AG04450 (cell line): ENCODE measurements at regions not wholly inside any gene's neighbourhood (a gene's known extent, or its start where the extent isn't known, plus 50 kb on each side); places are given as distances from the start of the nearest gene placed in this dataset.

Experiments used
- CTCF ChIA-PET: fragments of 300-600, 350-600 bp; formaldehyde crosslinking; extraction: SDS; loops from one replicate; lab custom pipeline; 2022; ENCODE audit warnings: antibody characterized with exemption, inconsistent platforms; lab: Charles Lee
- POLR2A ChIA-PET: fragments of 350-600 bp; formaldehyde crosslinking; extraction: SDS; loops from one replicate; lab custom pipeline; 2021; ENCODE audit warnings: antibody characterized with exemption, inconsistent platforms; lab: Yijun Ruan, JAX
- DNase-seq: peaks from one replicate; pipeline ENCODE4 v3.0.0-alpha.2; 2011; ENCODE audit warnings: low read depth, low spot score
- H3K27ac ChIP-seq: one replicate; pipeline ENCODE4 v1.5.1; 2012; ENCODE audit warnings: low read depth, low read length, control low read depth
- H3K27me3 ChIP-seq: one replicate; pipeline ENCODE4 v1.6.0; 2012; ENCODE audit warnings: low read length; ENCODE audit not compliant: control insufficient read depth, insufficient read depth
- H3K4me3 ChIP-seq: 2 replicates; pipeline ENCODE4 v1.5.1; 2011; ENCODE audit warnings: mild to moderate bottlenecking, low read depth, low read length, control low read depth
- H3K9me3 ChIP-seq: 2 replicates; pipeline ENCODE4 v1.5.1; 2012; ENCODE audit warnings: low read length; ENCODE audit not compliant: control insufficient read depth, insufficient read depth
- CTCF ChIP-seq: IDR thresholded peaks from 2 replicates; pipeline ENCODE4 v1.5.1; 2011; ENCODE audit warnings: low read depth, low read length, control low read depth, inconsistent platforms

GRCh38 chr7:21253740-21254687 is 173.9 kb upstream of the SP4 start:
- H3K27ac ChIP-seq = no peak overlapping the region
- ChIA-PET POLR2A (no interaction called here), CTCF (interaction anchor here (0.6 to 7.4 kb wide), 18 partner anchors 8 to 1540 kb away, joined by 3 to 57 read pairs (median 4); no protein-coding TSS in a partner anchor)
- H3K4me3 ChIP-seq = no peak overlapping the region
- H3K9me3 ChIP-seq = no peaks in the 10 kb centered on the region
- H3K27me3 ChIP-seq = no peaks in the 10 kb centered on the region
- DNase-seq = no peak
- peak; percentile 62 for TF ChIP-seq CTCF

GRCh38 chr7:21256310-21256877 is 171.5 kb upstream of the SP4 start:
- ChIA-PET POLR2A (no interaction called here), CTCF (interaction anchor here (1.1 to 7.4 kb wide), 5 partner anchors 251 to 826 kb away, joined by 3 to 57 read pairs (median 13); no protein-coding TSS in a partner anchor)
- no peaks in the 10 kb centered on the region for H3K9me3 ChIP-seq
- no peaks in the 10 kb centered on the region for H3K27me3 ChIP-seq
- TF ChIP-seq CTCF = peak; percentile 50
- H3K4me3 ChIP-seq = no peak overlapping the region
- no peak for DNase-seq
- no peak overlapping the region for H3K27ac ChIP-seq

DNA sequence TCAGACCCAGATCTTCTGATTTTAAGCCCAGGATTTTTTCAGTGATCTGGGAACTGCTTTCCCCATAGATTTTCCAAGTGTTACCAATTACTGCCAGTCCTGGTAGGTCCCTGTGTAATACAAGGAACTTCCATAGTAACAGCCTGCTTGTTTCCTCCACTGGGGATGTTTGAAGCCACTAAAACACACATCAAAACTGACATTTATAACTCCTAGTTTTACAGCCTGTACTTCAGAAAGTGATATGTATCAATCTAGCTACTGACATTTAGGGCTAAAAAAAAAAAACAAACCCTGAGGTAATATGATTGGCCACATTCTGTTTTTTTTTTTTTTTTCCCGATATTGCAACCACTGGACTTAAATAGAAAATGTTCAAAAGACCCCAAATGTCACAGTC is 166.9 kb upstream of the SP4 start:
- no peak for DNase-seq
- no peak overlapping the region for H3K4me3 ChIP-seq
- H3K27ac ChIP-seq = no peak overlapping the region
- no peak for TF ChIP-seq CTCF
- CTCF ChIA-PET = interaction anchor here (0.6 to 1.5 kb wide), 3 partner anchors 23 to 245 kb away, joined by 3 to 5 read pairs (median 5); no protein-coding TSS in a partner anchor
- no peaks in the 10 kb centered on the region for H3K9me3 ChIP-seq
- POLR2A ChIA-PET = no interaction called here
- H3K27me3 ChIP-seq = no peaks in the 10 kb centered on the region

DNA sequence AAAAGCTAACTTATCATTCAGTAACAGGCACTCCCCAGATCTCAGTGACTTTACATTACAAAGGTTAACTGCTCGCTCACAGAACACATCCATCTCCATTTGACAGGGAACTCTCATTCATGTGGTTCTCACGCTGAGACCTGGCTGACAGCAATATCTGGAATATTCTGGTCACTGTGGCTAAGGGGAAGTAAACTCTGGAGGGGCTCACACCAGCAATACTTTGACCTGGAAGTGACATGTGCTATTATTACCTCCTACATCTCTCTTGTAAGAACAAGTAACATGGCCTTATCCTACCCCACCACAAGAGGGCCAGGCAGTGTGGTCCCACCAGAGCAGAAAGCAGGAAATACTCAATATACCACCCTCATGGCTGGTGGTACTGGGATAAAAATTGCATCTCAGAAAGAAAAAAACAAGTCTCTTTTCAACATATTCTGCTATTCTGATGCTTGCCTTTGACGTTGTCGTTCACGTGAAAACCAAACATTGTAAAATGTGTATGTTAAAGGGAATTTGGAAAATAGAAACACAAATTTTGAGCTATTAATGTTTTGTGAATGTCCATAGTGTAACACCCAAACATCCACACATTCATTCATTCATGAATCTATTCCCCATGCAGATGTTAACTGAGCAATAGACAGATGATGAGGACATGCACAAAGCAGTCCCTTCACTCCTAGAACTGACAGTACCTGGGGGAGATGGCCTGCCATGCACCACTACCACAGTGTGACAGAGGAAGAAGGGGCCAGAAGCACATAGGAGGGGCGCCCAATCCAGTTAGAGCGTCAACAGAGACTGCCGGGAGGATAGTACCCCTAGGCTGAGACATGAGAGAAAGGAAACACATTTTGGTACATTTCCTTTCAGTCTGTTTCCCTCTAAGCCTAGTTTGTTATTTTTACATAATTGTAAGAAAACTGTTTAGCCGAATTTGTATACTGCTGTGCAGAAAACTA is 166.0 kb upstream of the SP4 start:
- H3K4me3 ChIP-seq = no peak overlapping the region
- CTCF ChIA-PET = interaction anchor here (0.5 to 1.9 kb wide), 11 partner anchors 8 to 1548 kb away, joined by 3 to 19 read pairs (median 4); no protein-coding TSS in a partner anchor
- POLR2A ChIA-PET = no interaction called here
- no peaks in the 10 kb centered on the region for H3K27me3 ChIP-seq
- DNase-seq = no peak
- H3K27ac ChIP-seq = no peak overlapping the region
- H3K9me3 ChIP-seq = no peaks in the 10 kb centered on the region
- TF ChIP-seq CTCF = peak; percentile 60
